WI38 (cell line): ENCODE measurements at regions not wholly inside any gene's neighbourhood (a gene's known extent, or its start where the extent isn't known, plus 50 kb on each side); places are given as distances from the start of the nearest gene placed in this dataset.

Experiments
- H3K4me3 ChIP-seq: 2 replicates; pipeline ENCODE4 v1.5.1; 2011; ENCODE audit warnings: low read depth, mild to moderate bottlenecking, control low read depth, low read length
- TF ChIP-seq, protein P1 (sequence below): IDR thresholded peaks from 2 replicates; pipeline ENCODE4 v1.5.1; 2012; ENCODE audit warnings: low read depth, mild to moderate bottlenecking, control low read depth, low read length

DNA sequence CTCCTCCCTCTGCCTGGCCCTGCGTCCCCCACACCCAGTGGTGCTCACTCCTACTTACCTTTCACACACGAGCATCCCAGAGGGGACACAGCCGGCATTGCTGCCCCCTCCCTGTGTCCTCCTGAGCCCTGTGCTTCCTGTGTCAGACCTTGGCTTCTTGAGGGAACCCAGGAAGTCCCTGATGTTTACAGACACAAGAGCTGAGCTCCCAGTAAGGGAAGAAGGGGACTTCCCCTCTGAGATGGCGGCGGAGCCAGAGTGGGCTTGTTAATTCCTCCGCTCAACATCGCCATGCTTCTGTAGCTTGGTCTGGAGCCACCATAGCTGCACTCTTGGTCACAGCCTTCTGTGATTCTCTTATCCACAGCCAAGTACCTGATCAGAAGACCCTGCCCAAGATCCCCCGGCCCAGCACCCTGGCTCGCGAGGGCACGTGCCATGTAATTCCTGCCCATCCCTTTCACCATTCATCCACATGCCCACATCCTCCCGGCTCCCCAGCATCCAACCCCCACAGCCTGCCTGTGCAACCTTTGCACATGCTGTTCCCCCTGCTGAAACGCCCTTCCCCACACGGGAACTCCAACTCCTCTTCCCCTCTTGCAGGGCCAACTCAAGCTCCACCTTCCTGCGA lies 127.4 kb upstream of the FOXF1 start:
- H3K4me3 ChIP-seq, result no peak overlapping the region
- TF ChIP-seq, protein P1, sequence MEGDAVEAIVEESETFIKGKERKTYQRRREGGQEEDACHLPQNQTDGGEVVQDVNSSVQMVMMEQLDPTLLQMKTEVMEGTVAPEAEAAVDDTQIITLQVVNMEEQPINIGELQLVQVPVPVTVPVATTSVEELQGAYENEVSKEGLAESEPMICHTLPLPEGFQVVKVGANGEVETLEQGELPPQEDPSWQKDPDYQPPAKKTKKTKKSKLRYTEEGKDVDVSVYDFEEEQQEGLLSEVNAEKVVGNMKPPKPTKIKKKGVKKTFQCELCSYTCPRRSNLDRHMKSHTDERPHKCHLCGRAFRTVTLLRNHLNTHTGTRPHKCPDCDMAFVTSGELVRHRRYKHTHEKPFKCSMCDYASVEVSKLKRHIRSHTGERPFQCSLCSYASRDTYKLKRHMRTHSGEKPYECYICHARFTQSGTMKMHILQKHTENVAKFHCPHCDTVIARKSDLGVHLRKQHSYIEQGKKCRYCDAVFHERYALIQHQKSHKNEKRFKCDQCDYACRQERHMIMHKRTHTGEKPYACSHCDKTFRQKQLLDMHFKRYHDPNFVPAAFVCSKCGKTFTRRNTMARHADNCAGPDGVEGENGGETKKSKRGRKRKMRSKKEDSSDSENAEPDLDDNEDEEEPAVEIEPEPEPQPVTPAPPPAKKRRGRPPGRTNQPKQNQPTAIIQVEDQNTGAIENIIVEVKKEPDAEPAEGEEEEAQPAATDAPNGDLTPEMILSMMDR, result no peak

DNA sequence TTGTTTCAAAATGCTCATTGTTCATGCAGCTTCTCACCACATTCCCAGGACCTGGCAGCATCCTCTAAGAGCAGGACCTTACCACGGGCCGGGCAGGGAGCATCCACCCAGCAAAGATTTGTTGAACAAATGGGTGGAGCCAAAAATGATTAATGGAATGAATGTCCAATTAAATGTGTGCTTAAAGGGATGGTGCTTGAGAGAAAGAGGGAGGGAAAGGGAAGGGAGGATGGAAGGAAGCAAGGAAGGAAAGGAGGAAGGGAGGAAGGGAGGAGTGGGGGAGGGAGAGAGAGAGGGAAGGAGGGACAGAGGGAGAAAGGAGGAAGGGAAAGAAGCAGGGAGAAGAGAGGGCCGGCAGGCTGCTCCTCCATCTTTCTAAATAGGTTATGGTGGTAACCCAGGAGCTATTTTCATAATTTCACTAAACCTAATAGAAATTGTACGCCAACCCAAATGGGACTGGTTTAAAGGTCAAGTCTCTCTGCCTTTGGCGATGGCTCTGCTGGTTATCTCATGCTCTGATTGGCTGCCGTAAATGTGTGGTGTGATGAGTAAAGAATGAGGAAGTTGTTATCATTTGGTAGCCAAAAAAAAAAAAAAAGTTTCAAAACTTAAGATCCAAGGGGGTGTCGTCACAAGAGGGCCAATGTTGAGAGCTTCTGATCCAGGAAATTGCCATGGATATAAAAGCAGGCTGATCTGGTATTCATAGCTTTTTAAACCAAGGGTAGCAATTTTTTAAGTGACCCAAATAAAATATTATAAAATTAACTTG lies 126.7 kb upstream of the FOXF1 start:
- H3K4me3 ChIP-seq, result no peak overlapping the region
- TF ChIP-seq, protein P1, result no peak

DNA sequence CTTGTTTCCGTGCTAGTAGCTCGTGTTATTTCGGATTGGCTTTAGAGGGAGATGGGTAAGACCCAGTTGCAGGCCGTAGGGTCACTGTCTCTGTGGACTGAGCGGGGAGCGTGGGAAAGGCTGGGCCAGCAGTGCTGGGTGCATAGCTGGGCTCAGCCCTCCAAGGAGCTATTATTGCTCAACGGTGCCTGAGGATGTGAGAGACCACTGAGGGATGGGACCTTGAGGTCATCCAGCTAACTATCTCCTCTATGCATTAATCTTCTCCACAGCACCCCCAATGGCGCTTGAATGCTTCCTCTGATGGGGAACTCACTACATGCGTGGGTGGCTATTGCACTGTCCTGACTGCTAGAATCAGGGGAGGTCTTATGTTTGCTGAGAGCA lies 126.1 kb upstream of the FOXF1 start:
- TF ChIP-seq, protein P1, result no peak

DNA sequence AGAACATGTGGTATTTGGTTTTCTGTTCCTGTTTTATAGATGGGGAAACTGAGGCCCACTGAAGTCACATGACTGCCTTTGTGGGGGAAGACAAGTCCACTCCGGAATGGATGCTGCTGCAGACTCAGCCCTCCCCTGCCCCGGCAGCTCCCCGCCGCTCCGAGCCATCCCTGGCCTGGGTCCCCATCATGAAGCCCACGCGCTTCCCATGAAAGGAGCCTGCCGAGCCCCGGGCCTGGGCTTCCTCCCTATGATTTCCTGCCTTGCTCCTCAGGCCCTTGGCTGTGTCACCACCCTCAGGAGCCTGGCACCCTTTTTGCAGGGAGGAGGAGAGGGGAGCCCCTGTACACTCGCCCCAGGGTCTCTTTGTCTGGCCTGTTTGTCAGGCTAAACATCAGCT lies 125.3 kb upstream of the FOXF1 start:
- TF ChIP-seq, protein P1, result no peak

More for the DNA sequence above, 126.1 kb upstream of the FOXF1 start:
- H3K4me3 ChIP-seq, result no peak overlapping the region

DNA sequence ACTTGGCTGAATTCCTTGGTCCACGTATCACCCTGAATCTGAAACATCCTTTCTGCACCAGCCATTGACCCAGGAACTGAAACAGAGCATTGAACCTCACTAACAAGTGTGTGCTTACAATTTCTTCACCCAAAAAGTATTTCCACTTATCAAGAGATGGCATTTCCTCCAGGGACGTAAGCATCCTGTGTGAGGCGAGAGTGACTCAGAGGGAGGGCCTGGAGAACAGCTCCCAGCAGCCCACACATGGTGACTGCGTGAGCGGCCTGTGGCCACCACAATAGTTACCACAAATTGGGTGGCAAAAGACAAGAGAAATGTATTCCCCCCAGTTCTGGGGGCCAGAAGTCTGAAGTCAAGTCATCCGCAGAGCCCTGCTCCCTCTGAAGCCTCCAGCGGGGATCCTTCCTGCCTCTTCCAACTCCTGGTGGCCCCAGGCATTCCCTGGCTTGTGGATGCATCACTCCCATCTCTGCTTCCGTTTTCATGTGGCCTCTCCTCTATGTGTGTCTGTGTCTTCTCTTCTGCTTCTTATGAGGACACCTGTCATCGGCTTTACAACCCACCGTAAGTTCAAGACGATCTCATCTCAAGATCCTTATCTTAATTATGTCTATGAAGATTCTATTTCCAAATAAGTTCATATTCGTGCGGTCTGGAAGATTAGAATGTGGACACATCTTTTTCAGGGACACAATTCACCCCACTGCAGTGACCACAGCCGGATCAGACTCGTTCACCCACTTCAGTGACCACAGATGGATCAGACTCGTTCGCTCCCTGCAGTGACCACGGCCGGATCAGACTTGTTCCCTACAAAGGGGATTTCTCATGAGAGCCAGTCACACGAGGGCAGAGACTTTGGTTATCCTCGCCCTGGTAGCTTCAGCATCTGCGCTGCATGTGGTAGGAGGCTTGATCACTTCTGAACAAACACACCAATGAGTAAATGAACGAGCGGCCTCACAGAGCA lies 122.6 kb upstream of the FOXF1 start:
- TF ChIP-seq, protein P1, result no peak
- H3K4me3 ChIP-seq, result no peak overlapping the region

More for the DNA sequence above, 125.3 kb upstream of the FOXF1 start:
- no peak overlapping the region for H3K4me3 ChIP-seq

DNA sequence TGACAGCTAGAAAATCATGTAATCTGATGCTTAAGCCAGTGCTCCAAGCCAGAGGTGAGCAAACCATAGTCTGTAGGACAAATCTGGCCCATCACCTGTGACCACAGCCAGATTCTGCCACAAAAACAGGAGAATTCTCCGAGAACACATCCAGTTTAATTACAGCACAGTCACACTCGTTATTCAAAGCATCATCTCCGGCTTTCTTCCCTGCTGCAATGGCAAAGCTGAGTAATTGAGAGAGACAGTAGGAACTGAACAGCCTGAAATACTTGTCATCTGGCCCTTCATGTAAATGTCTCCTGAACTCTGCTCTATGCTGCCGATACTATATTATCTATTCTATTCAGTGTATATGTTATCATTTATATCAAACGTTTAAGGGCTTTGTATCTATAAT lies 121.4 kb upstream of the FOXF1 start:
- TF ChIP-seq, protein P1, result no peak
- H3K4me3 ChIP-seq, result no peak overlapping the region
